Activated T-cell treated with anti-CD3 and anti-CD28 coated beads, Interleukin-2, amount 50 U/mL, for 4 hours (primary cell): ENCODE measurements at regions not wholly inside any gene's neighbourhood (a gene's known extent, or its start where the extent isn't known, plus 50 kb on each side); places are given as distances from the start of the nearest gene placed in this dataset.

ENCODE experiments used
- ATAC-seq, 2 donors: fragments of 200-7000 bp; cut with Tn5 transposase; one replicate each; pipeline ENCODE4 v1.10.0; 2021
- DNase-seq: peaks from one replicate; pipeline ENCODE4 v3.0.0-alpha.2; 2020
- H3K27me3 Mint-ChIP-seq: one replicate; pipeline ENCODE4 v1.8.0; 2021; ENCODE audit warnings: low read depth, mixed read lengths
- H3K36me3 Mint-ChIP-seq: one replicate; pipeline ENCODE4 v1.8.0; 2022; ENCODE audit warnings: mixed read lengths; ENCODE audit not compliant: insufficient read depth
- H3K4me1 Mint-ChIP-seq: one replicate; pipeline ENCODE4 v1.8.0; 2021; ENCODE audit warnings: low read depth, mixed read lengths
- H3K4me3 Mint-ChIP-seq: one replicate; pipeline ENCODE4 v1.8.0; 2021; ENCODE audit warnings: mild to moderate bottlenecking, moderate library complexity, mixed read lengths
- H3K9me3 Mint-ChIP-seq: one replicate; pipeline ENCODE4 v1.8.0; 2021; ENCODE audit warnings: mixed read lengths

DNA sequence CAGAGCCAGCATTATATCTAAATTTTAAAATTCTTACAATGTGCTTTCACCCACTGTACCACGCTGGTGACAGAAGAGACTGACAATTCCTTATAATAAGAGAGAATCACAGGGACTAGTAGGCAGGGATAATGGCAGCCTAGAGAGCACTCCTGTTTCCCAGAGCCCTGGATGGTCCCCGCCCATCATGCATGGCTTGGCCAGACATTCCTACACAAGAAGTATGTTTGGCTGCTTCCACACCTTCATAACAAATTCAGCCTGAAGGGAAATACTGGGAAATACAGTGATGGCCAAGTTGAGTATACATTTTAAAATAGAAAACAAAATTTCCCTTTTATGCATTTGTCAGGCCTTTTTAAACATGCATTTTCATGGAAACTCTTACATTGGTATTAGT is 193.5 kb upstream of the ELL2 start:
- ATAC-seq = no peak
- H3K9me3 Mint-ChIP-seq = no peaks in the 10 kb centered on the region
- no peaks in the 10 kb centered on the region for H3K4me1 Mint-ChIP-seq
- H3K36me3 Mint-ChIP-seq = no peaks in the 10 kb centered on the region
- H3K27me3 Mint-ChIP-seq = peaks cover 3% of the 10 kb centered on the region
- H3K4me3 Mint-ChIP-seq = no peak overlapping the region
- no peak for DNase-seq

DNA sequence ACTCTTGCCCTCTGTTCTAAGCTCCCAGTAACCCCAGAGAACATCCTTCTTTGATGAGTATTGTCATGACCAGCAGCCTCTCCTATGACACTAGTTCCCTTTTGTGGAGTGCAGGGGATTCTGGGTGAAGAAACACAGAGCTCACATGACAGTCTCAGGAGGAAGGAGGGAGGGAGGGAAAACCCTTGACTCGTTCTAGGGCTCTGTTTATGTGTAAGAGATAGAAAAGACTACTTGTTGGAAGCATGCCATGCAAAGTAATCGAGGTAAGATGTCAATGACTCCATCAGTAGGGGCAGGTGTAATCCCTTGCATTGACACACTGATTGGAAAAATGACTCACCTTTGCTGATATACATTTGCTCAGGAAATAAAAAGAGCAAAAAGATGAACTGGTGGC is 190.2 kb upstream of the ELL2 start:
- no peaks in the 10 kb centered on the region for H3K9me3 Mint-ChIP-seq

DNA sequence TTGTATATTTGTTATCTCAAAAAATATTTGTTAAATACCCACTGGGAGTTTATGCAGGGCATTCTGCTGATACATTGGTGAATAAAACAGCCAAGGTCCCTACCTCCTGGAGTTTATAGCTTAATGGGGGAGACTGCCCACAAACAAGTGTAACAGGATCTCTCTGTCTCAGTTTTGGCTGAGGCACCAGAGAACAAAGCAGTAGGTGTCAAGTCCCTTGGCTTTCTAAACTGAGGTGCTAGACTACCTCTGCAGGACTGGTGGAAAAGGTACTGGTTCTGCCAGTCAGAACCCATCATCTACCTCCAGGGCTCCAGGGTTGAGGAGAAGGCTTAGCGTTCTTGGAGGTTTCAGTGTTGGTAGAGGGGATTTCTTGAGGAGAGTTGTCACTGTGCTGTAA is 188.4 kb upstream of the ELL2 start:
- no peaks in the 10 kb centered on the region for H3K9me3 Mint-ChIP-seq
- ATAC-seq = no peak
- no peaks in the 10 kb centered on the region for H3K27me3 Mint-ChIP-seq
- DNase-seq = no peak
- H3K4me1 Mint-ChIP-seq = no peaks in the 10 kb centered on the region
- H3K4me3 Mint-ChIP-seq = no peak overlapping the region
- no peaks in the 10 kb centered on the region for H3K36me3 Mint-ChIP-seq

More for the DNA sequence above, 190.2 kb upstream of the ELL2 start:
- peaks cover 2% of the 10 kb centered on the region for H3K27me3 Mint-ChIP-seq
- DNase-seq (no peak), ATAC-seq (peak; percentile 70 to 73)
- no peaks in the 10 kb centered on the region for H3K36me3 Mint-ChIP-seq
- H3K4me1 Mint-ChIP-seq = no peaks in the 10 kb centered on the region
- H3K4me3 Mint-ChIP-seq = no peak overlapping the region

DNA sequence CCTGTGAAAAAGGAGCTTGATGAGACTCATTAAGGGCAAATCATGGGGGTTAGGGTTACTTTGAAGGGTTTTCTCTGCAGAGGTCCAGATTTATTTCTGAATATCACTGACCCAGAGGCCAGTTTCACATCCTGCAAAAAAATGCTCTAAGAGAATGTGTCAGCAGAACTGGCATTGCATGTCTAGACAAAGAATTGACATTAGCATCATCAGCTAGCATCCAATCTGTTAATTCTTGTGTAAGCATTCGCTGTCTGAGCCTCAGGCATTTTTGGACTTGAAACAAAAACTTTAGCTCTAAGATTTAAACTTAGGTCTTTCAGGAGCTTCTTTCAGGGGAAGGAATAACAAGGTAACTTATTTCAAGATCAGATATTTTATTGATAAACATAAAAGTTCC is 187.9 kb upstream of the ELL2 start:
- H3K9me3 Mint-ChIP-seq = no peaks in the 10 kb centered on the region
- no peaks in the 10 kb centered on the region for H3K36me3 Mint-ChIP-seq
- no peaks in the 10 kb centered on the region for H3K27me3 Mint-ChIP-seq
- H3K4me3 Mint-ChIP-seq = no peak overlapping the region
- DNase-seq (no peak), ATAC-seq (no peak)
- no peaks in the 10 kb centered on the region for H3K4me1 Mint-ChIP-seq

DNA sequence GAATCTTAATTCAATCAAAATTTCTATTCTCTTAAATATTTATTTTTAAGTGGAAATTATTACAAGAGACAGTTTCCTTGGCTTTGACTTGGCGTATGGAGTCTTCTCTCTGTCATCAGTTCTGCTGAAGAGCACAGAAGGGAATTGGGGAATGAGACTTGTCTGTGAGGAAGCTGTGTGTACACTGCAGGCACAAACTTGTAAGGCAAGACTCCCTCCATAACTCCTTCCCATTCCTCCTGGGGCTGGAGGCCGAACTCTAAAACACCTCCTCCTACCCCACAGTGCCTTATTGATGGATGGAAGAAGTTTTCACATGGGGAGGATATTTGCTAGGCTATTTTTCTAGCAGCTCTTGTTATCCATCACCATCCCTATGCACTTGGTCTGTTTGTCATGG is 187.4 kb upstream of the ELL2 start:
- Mint-ChIP-seq H3K36me3 (no peaks in the 10 kb centered on the region), H3K4me1 (no peaks in the 10 kb centered on the region), H3K9me3 (no peaks in the 10 kb centered on the region), H3K27me3 (no peaks in the 10 kb centered on the region), H3K4me3 (no peak overlapping the region)
- no peak for ATAC-seq
- DNase-seq = no peak

DNA sequence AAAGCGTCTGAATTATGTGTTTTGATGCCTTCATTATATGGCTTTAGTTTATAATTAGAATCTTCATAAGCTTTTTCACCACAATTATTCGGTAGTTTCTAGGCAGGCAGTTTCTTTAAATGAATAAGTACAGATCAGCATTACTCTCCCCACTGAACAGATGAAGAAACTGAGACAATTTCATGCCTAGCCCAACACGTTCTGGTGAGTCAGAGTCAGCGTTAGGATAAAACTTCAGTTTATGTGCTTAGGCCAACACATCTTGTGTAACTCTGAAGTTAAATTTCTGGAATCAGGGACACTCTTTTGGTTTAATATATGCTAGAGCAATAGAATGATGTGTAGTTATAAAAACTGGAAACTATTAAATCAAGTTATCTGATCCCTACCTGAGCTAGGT is 186.7 kb upstream of the ELL2 start:
- DNase-seq = no peak
- no peak overlapping the region for H3K4me3 Mint-ChIP-seq
- no peak for ATAC-seq
- H3K4me1 Mint-ChIP-seq = no peaks in the 10 kb centered on the region
- H3K27me3 Mint-ChIP-seq = no peaks in the 10 kb centered on the region
- no peaks in the 10 kb centered on the region for H3K9me3 Mint-ChIP-seq
- H3K36me3 Mint-ChIP-seq = no peaks in the 10 kb centered on the region

DNA sequence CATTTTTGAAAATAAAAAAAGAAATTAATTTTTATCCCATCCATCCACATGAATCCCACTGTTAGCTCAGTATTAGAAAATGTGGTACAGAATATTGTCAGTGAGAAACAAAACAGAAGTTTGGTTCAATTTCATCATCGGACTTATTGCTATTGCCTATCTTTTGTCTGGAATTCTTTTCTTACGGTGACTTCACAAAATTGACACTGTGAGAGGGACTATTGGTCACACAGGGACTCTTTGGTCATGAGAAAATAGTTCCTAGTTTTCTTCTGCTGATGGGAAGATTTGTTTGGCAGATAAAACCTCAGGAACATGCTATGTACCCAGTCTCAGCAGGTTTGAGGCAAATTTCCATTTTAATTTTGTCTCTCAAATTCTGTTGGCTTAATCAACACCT is 186.2 kb upstream of the ELL2 start:
- no peaks in the 10 kb centered on the region for H3K9me3 Mint-ChIP-seq
- no peak overlapping the region for H3K4me3 Mint-ChIP-seq
- DNase-seq (no peak), ATAC-seq (no peak)
- no peaks in the 10 kb centered on the region for H3K36me3 Mint-ChIP-seq
- no peaks in the 10 kb centered on the region for H3K4me1 Mint-ChIP-seq
- no peaks in the 10 kb centered on the region for H3K27me3 Mint-ChIP-seq

DNA sequence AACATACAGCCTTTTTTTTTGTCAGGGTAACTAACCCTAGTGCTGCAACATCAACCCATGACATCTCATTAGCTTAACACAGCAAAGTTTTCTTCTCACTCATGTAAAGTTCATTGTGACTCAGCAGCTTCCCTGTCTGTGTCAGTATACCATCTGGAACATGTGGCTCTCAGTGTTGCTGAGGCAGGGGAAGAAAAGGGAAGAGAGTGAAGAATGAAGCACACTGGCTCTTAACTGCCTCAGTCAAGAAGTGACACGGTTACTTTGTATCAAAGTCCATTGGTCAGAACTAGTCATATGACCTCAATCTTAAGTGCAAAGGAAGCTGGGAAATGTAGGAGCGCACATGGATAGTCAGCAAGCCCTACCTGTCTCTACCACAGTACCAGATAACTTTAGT is 185.0 kb upstream of the ELL2 start:
- H3K4me3 Mint-ChIP-seq = no peak overlapping the region
- ATAC-seq (peak; percentile 55 to 63), DNase-seq (no peak)
- H3K4me1 Mint-ChIP-seq = no peaks in the 10 kb centered on the region
- no peaks in the 10 kb centered on the region for H3K36me3 Mint-ChIP-seq
- no peaks in the 10 kb centered on the region for H3K27me3 Mint-ChIP-seq
- H3K9me3 Mint-ChIP-seq = no peaks in the 10 kb centered on the region

DNA sequence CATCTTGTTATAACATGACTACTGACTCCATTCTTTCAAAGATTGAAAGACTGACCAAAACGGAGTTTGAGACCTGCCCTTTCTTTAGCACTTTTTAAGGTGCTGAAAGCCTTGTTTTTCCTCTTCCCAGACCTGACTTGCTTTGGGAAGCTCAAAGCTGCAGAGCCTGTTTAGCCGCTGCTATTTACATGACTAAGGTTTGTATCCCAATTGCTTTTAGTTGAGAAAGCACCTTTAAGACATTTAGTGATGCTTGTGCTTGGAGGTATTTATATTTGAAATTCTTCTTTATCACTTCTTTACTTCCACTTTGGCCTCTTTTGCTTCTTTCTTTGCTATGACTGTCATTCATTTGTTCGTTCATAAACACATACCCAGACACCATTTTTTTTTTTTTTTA is 182.6 kb upstream of the ELL2 start:
- Mint-ChIP-seq H3K4me3 (no peak overlapping the region), H3K27me3 (no peaks in the 10 kb centered on the region), H3K36me3 (no peaks in the 10 kb centered on the region), H3K9me3 (no peaks in the 10 kb centered on the region), H3K4me1 (no peaks in the 10 kb centered on the region)
- DNase-seq (no peak), ATAC-seq (no peak)

DNA sequence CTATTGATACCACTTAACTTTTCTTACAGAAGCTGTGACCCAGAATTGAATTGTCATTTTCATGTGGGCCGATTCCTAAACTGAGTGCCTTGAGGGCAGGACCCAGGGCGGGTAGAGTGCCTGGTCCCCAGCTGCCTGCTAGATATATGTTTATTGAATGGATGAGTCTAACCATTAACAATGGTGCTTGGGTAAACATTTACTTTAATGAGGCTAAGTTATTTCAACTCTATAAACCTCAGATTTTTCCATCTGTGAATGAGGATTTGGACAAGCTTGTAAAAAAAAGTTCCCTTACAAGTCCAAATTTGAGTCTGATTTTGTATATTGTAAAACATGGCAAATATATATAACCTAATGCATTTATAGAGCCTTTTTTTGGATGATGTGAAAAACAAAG is 181.8 kb upstream of the ELL2 start:
- H3K27me3 Mint-ChIP-seq = no peaks in the 10 kb centered on the region
- DNase-seq = no peak
- H3K36me3 Mint-ChIP-seq = no peaks in the 10 kb centered on the region
- H3K9me3 Mint-ChIP-seq = no peaks in the 10 kb centered on the region
- no peaks in the 10 kb centered on the region for H3K4me1 Mint-ChIP-seq
- ATAC-seq = no peak
- H3K4me3 Mint-ChIP-seq = no peak overlapping the region

DNA sequence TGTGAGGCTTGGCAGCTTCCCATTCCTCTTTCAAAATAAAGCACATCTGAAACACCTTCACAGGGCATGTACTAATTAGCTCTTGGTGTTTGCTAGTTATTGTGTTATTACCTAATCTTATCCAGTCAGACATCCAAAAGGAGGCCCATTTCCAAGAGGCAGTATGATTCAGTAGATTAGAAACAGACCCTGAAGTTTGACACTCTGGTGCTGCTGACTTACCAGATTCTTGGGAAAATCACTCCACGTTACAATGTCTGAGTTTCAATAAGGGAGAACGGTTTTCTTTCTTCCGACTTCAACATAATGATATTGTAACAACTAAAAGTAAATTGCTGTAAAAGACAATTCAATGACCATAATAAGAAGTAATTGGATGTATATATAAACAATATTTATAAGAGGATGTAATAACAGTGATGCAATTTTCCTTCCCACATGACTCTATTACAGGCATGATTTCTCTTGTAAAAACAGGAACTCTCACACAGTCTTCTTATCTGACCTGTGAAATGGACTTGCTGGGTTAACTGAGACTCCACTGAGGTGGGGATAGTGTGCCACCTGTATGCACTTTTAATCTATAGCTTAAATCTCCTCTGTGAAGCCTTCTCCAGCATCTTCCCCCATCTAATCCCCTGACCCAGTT is 181.3 kb upstream of the ELL2 start:
- Mint-ChIP-seq H3K4me1 (no peaks in the 10 kb centered on the region), H3K9me3 (no peaks in the 10 kb centered on the region), H3K4me3 (no peak overlapping the region), H3K36me3 (no peaks in the 10 kb centered on the region), H3K27me3 (no peaks in the 10 kb centered on the region)
- ATAC-seq (no peak), DNase-seq (no peak)

DNA sequence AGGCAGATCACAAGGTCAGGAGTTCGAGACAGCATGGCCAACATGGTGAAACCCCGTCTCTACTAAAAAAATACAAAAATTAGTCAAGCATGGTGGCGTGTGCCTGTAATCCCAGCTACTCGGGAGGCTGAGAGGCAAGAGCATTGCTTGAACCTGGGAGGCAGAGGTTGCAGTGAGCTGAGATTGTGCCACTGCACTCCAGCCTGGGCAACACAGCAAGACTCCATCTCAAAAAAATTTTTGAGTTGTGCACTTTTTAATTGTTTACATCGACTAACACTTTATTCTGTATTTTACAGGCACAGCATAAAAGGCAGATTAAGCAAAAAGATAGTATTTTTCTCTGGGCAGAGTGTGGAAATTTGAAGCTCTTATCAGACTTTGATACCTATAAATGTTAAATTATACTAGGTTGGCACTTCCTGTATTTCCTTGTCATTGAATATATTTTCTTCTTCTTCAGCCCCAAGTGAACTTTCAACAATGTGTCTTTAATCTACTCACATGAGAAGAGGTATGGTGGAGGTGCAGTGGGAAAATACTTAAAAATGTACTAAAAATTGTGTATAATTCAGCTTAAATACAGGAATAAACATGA is 180.6 kb upstream of the ELL2 start:
- DNase-seq (no peak), ATAC-seq (no peak)
- Mint-ChIP-seq H3K9me3 (no peaks in the 10 kb centered on the region), H3K4me1 (no peaks in the 10 kb centered on the region), H3K4me3 (no peak overlapping the region), H3K27me3 (no peaks in the 10 kb centered on the region), H3K36me3 (no peaks in the 10 kb centered on the region)

DNA sequence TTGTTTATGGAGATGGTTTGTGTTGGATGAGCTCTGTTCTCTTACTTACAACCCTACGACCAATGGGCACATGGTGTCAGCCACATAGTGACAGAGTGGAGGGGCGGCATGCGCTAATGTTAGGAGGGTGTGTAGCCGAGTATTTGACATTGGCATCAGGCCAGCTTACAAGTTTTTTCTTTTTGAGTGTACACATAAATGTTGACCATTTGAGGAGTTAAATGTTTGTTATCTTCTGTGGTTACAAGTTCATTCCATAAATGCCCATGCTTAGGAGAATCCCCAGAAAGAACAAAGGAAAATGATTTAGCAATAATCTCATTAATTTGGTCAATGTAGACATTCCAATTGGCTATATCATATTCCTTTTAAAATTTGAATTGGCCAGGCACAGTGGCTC is 180.1 kb upstream of the ELL2 start:
- ATAC-seq = no peak
- DNase-seq = no peak
- no peaks in the 10 kb centered on the region for H3K4me1 Mint-ChIP-seq
- H3K4me3 Mint-ChIP-seq = no peak overlapping the region
- no peaks in the 10 kb centered on the region for H3K36me3 Mint-ChIP-seq
- no peaks in the 10 kb centered on the region for H3K27me3 Mint-ChIP-seq
- no peaks in the 10 kb centered on the region for H3K9me3 Mint-ChIP-seq

DNA sequence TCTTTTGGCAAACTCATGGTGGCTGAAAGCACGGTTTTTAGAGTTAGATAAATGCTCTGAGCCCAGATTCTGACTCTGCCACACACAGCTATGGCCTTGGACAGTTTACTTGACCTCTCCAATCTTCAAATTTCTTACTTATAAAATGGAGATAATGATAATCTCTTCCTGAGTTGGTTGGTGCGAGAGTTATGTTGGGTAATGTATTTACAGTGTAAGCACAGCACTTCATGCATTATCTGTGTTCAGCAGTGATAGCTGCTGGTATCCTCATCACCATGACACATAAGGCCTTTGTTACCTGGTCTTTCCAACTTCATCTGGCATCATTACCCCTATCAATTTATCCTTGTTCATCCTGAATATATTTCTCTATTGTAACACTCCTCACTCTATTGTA is 178.8 kb upstream of the ELL2 start:
- no peaks in the 10 kb centered on the region for H3K4me1 Mint-ChIP-seq
- H3K9me3 Mint-ChIP-seq = no peaks in the 10 kb centered on the region
- H3K4me3 Mint-ChIP-seq = no peak overlapping the region
- ATAC-seq = no peak
- H3K36me3 Mint-ChIP-seq = no peaks in the 10 kb centered on the region
- no peaks in the 10 kb centered on the region for H3K27me3 Mint-ChIP-seq
- DNase-seq = no peak

DNA sequence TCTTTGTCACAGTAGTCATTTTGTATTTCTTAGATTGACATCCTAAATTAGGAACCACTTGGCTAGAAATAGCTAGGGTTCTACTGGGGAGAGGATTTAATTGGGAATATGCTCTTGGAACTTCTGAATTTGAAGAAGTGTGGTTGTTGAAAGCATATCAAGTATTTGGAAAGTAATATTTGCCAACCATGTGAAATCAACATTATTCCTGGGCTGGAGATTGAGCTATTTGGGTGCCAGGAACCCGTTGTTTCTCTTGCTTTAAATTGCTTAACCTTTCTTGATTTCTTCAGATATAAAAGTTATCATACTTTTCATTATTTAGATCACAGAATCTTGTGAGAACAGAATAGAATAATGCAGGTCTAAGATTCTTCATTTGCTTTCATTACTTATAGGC is 178.4 kb upstream of the ELL2 start:
- no peak overlapping the region for H3K4me3 Mint-ChIP-seq
- no peaks in the 10 kb centered on the region for H3K9me3 Mint-ChIP-seq
- no peaks in the 10 kb centered on the region for H3K4me1 Mint-ChIP-seq
- no peaks in the 10 kb centered on the region for H3K36me3 Mint-ChIP-seq
- no peak for ATAC-seq
- H3K27me3 Mint-ChIP-seq = no peaks in the 10 kb centered on the region
- no peak for DNase-seq

DNA sequence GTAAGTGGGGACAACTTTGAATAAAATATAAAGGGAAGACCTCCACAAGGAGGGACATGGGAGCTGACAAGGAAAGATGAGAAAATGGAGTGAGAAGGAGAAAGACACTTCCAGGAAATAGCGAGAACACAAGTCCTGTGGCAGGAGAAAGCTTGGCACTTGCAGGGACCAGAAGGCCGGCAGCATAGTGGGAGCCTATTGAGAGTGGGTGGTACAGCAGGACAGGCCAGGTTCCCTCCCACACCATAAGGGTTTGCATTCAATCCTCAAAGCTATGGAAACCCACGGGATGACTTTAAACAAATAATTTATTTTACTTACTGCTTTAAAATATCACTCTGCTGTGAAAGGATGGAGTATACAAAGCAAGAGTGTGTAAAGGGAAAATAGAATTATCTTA is 173.2 kb upstream of the ELL2 start:
- DNase-seq (no peak), ATAC-seq (no peak)
- Mint-ChIP-seq H3K27me3 (no peaks in the 10 kb centered on the region), H3K4me3 (no peak overlapping the region), H3K9me3 (no peaks in the 10 kb centered on the region), H3K4me1 (no peaks in the 10 kb centered on the region), H3K36me3 (no peaks in the 10 kb centered on the region)
